ENCODE measurements at regions not wholly inside any gene's neighbourhood (a gene's known extent, or its start where the extent isn't known, plus 50 kb on each side); places are given as distances from the start of the nearest gene placed in this dataset.

DNA sequence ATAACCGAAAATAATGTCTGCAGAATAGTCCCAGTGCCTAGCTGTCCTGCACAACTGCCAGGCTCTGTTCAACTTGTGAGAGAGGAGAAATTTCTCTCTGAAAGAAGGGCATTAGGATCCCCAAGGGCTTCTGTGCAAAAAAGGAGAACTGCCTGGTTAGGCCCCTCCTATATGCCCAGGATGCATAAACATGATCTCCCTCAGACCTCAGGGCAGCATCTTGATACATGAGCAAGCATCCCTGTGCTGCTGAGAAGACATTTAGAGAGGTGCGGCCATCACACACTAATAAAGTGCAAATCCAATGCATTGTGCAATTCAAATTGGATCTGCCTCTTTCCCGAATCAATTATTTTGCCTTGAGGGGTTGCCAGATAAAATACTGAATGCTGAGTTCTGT, 553.6 kb downstream of the TNS3 start:
- Mint-ChIP-seq H3K4me3 (ENCODE audit: unreplicated experiment) (no peak overlapping the region), H3K27ac (ENCODE audit: unreplicated experiment) (no peak overlapping the region), H3K36me3 (ENCODE audit: unreplicated experiment) (no peaks in the 10 kb centered on the region), H3K27me3 (ENCODE audit: unreplicated experiment) (no peaks in the 10 kb centered on the region), H3K9me3 (ENCODE audit: unreplicated experiment) (no peaks in the 10 kb centered on the region), H3K4me1 (ENCODE audit: unreplicated experiment) (peaks cover 23% of the 10 kb centered on the region)
- no peak for DNase-seq (ENCODE audit: extremely low spot score, unreplicated experiment)
- TF ChIP-seq CTCF (IDR thresholded peaks at IDR 0.05): no peak

DNA sequence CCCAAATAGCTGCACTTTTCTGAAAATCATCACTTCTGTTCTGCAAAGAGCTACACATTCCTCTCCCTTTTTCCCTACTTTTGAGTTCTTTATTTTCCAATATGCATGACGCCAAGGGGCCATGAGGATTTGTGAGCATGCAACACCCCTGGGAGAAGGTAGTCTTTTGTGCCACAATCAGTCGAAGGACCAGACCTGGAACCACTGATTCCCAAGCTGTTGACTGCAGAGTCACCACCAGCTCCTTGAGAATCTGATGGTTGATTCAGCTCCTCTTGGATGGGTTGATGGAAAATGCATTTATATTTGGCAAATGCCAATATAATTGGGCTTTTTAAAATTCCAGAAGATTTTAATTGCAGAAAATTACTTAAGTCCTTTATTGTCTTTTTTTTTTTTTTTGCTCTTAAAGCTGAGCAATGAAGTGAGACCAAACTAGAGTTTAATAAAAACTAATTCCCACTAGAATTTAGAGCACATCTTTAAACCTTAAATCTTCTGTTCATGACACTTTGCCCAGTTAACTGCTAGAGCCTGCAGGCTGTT, 554.1 kb downstream of the TNS3 start:
- H3K4me1 Mint-ChIP-seq (ENCODE audit: unreplicated experiment): peaks cover 21% of the 10 kb centered on the region
- TF ChIP-seq CTCF (IDR thresholded peaks at IDR 0.05): no peak
- no peak for DNase-seq (ENCODE audit: extremely low spot score, unreplicated experiment)
- no peaks in the 10 kb centered on the region for H3K36me3 Mint-ChIP-seq (ENCODE audit: unreplicated experiment)
- H3K27ac Mint-ChIP-seq (ENCODE audit: unreplicated experiment): no peak overlapping the region
- no peaks in the 10 kb centered on the region for H3K27me3 Mint-ChIP-seq (ENCODE audit: unreplicated experiment)
- no peaks in the 10 kb centered on the region for H3K9me3 Mint-ChIP-seq (ENCODE audit: unreplicated experiment)
- no peak overlapping the region for H3K4me3 Mint-ChIP-seq (ENCODE audit: unreplicated experiment)

DNA sequence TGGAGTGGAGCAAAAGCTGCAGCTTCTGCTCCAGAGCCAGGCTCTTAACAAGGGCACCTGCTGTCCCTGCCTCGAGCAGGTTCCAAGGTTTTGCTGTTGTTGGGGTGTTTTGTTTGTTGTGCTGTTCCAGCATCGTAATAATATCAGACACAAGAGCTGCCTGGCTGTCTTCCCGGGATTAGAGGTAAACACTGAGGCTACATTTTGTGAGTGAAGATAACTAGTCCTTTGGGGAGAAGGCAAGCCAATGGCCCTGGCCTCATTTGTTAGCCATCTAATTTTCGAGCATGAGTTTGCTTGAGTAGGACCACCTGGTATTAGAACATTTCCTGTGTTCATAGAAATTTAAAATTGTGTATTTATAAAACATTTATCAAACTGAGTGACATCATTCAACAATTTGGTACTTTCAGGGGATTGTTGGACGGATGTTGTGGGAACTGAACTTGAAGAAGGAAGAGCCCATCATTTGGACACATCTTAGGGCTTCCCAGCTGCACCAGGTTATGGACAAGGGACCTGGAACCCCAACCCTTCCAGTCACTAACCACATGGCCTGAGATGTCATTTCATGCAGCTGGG, 555.0 kb downstream of the TNS3 start:
- DNase-seq (ENCODE audit: extremely low spot score, unreplicated experiment): no peak
- Mint-ChIP-seq H3K27ac (ENCODE audit: unreplicated experiment) (no peak overlapping the region), H3K4me3 (ENCODE audit: unreplicated experiment) (no peak overlapping the region), H3K9me3 (ENCODE audit: unreplicated experiment) (no peaks in the 10 kb centered on the region), H3K27me3 (ENCODE audit: unreplicated experiment) (no peaks in the 10 kb centered on the region), H3K36me3 (ENCODE audit: unreplicated experiment) (no peaks in the 10 kb centered on the region), H3K4me1 (ENCODE audit: unreplicated experiment) (peaks cover 12% of the 10 kb centered on the region)
- no peak for TF ChIP-seq CTCF (IDR thresholded peaks at IDR 0.05)

GRCh38 chr7:47024991-47025390, 556.9 kb downstream of the TNS3 start:
- Mint-ChIP-seq H3K27me3 (ENCODE audit: unreplicated experiment) (peaks cover 6% of the 10 kb centered on the region), H3K36me3 (ENCODE audit: unreplicated experiment) (no peaks in the 10 kb centered on the region), H3K27ac (ENCODE audit: unreplicated experiment) (no peak overlapping the region), H3K9me3 (ENCODE audit: unreplicated experiment) (no peaks in the 10 kb centered on the region), H3K4me1 (ENCODE audit: unreplicated experiment) (peaks cover 2% of the 10 kb centered on the region), H3K4me3 (ENCODE audit: unreplicated experiment) (no peak overlapping the region)
- TF ChIP-seq CTCF (IDR thresholded peaks at IDR 0.05): no peak
- no peak for DNase-seq (ENCODE audit: extremely low spot score, unreplicated experiment)

DNA sequence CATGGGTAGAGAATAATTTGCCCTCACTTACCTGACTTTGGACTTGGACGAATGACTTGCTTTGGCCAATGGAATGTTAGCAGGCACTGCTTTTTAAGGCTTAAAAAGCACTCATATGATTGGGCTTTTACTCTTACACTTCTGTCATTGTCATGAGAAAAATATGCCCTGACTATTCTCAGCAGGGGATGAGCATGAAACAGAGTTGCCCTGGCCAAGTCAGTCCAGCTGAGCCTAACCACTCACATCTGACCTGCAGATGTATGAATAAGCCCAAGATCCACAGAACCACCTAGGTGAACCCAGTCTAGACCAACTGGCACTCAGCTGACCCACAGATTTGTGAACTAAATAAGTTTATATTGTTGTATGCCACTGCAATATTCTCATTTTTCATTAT, 573.5 kb downstream of the TNS3 start:
- DNase-seq (ENCODE audit: extremely low spot score, unreplicated experiment): no peak

More for the DNA sequence above, 573.5 kb downstream of the TNS3 start:
- H3K27ac Mint-ChIP-seq (ENCODE audit: unreplicated experiment): no peak overlapping the region
- no peaks in the 10 kb centered on the region for H3K27me3 Mint-ChIP-seq (ENCODE audit: unreplicated experiment)
- H3K4me3 Mint-ChIP-seq (ENCODE audit: unreplicated experiment): no peak overlapping the region
- H3K9me3 Mint-ChIP-seq (ENCODE audit: unreplicated experiment): peaks cover 23% of the 10 kb centered on the region
- peaks cover 1% of the 10 kb centered on the region for H3K36me3 Mint-ChIP-seq (ENCODE audit: unreplicated experiment)
- no peak for TF ChIP-seq CTCF (IDR thresholded peaks at IDR 0.05)
- no peaks in the 10 kb centered on the region for H3K4me1 Mint-ChIP-seq (ENCODE audit: unreplicated experiment)
